Stimulated activated CD4-positive, alpha-beta T cell treated with anti-CD3 and anti-CD28 coated beads, Interleukin-2, amount 100 ng/mL, for 4 hours (primary cell): ENCODE measurements at regions not wholly inside any gene's neighbourhood (a gene's known extent, or its start where the extent isn't known, plus 50 kb on each side); places are given as distances from the start of the nearest gene placed in this dataset.

Source experiments
- DNase-seq: peaks from one replicate; pipeline ENCODE4 v3.0.0-alpha.2; 2020; ENCODE audit warnings: low read depth

DNA sequence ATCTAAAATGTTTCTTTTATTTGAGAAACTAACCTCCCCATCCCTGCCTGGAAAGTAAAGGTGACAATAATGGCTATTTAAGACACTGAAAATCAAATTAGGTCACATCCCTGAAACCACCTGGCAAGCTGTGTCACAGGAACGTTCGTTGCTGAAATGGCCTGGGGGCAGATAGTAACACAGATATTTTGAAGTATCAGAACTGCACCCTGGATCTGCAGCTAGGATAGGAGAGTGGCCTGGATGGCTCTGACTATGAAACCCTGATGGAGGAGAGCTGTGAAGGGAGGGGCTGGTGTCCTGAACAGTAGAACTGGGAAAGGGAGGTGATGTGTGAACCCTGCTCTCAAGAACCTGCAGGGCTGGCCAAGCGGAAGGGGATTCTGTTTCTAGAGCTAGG, 648.3 kb upstream of the CFAP20DC start:
- no peak for DNase-seq

DNA sequence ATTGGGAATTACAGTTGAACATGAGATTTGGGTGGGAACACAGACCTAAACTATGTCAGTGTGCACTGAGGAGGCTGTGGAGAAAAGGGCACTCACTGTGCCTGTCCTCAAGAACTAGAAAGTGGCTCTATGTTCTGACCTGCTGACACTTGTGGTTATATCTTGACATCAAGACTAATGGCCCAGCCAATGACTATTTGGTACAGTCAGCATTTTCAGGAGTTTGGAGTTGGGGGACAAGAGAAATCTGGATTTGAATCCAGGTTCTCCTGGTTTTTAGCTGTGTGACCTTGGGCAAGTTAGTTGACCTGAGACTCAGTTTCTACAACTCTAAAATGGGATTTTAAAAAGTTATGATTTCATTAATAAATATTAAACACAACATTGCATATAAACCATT, 647.0 kb upstream of the CFAP20DC start:
- no peak for DNase-seq

DNA sequence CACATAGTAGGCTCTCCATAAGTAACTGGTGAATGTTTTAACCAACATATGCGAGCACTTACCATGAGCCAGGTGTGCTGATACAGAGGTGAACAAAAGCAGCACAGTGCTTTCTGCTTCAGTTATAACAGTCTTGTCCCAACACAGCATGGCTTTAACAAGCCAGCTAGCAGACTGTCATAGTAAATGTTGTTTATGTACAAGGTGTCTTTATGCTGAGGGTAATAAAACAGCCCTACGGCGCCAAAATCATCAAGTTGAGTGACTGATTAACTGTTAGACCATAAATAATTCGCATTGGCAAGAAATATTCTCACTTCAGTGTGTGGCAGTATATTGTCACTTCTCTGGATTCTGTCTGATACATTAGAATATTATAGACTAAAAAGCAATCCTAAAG, 646.0 kb upstream of the CFAP20DC start:
- no peak for DNase-seq

DNA sequence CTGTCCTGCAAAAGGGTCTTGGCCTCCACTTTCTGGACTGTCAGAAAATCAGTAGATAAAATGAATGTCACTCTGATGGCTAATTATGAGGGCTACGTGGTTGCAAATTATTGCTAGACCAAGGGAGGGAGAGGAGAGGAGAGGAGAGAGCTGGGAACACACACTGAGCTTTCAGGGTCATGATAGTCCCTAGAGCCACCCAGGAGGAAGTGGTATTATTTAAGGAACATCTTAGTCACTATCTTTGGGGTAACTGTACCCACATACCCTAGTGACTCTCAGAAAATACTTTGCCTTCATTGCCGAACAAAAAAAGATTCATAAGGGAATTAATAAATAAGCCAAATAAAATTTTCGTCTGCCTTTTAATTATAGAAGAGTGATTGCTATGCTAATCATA, 642.3 kb upstream of the CFAP20DC start:
- no peak for DNase-seq

DNA sequence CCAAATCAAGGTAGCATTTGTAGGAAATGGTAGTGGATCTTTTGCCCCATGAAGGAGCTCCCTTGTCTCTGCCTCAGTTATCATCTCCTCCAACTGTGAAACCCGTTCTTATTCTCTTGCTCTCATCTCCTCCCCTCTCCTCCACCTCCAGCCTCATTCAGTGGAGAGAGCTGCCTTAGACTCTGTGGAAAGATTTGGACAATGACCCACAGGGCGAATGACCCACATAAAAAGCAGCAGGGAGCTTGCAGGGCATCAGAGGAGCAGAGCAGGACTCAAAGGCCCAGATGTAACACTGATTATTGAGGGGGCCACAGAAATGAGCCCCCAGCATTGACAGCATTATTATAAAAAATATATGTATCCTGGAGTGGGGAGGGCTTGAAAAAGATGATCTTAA, 641.1 kb upstream of the CFAP20DC start:
- no peak for DNase-seq

DNA sequence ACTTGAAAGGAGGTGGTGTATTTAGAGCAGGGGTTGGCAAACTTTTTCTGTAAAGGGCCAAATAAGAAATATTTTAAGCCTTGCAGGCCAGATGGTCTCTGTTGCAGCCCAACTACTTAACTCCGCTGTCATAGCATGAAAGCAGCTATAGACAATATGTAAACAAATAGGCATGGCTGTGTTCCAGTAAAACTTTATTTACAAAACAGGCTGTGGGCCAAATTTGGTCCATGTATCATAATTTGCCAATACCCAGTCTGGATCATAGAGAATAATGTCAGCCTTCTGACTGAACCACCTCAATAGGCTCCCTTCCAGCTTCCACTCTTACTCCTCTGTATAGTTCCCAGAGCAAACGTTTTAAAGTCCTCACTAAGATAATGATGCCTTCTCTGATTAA, 638.8 kb upstream of the CFAP20DC start:
- DNase-seq, result no peak

DNA sequence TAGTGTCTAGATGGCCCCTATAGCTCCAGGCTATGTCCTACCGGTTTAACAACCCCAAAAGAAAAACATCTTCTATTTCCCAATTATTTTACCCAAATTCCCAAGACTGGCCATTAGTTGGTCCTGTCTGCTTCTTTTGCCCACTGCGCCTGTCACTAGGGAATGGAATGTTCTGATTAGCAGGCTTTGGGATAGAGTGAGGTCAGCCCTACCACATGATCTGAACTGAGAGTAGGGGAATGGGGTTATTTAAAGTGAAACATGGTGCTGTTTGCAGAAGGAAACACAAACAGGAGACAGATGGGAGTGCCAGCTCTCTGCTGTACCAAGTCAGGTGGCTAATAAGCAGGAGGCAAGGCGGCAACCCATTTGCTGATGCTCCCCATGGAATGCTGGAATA, 635.6 kb upstream of the CFAP20DC start:
- DNase-seq, result no peak

DNA sequence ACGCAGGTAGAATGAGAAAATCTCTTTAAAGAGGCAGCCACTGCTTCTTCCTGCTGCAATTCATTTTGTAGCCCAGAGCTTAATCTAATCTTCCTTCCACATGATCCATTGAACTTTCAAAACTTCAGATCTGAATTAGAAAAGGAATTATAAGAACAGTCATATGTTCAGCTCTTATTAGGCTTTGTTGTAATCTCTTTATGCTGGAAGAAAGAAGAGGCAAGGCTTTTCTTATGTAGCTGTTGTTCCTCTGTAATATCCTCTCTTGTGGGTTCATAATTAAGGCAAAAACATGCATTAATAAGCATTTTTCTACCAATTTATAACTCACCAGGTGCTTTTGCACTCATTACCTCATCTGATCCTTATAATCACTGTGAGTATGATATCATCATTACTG, 634.9 kb upstream of the CFAP20DC start:
- DNase-seq, result no peak

DNA sequence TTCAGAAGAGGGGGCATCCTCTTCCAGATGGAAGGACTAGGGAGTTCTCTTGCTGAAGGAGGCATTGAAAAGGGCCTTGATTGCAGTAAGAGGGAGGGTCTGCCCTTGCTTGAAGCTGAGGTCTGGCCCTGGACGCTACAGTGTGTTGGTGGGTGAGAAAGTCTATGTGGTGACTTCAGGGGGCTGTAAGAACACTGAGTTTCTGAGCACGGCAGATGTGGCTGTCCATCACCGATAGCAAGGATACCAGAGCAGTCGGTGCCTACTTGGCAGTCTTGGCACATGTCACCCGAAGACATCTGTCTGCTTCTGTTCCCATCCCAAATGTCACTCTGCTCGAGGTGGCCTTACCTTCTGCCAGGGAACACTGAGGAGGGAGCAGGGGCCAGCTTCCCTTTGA, 631.1 kb upstream of the CFAP20DC start:
- no peak for DNase-seq

DNA sequence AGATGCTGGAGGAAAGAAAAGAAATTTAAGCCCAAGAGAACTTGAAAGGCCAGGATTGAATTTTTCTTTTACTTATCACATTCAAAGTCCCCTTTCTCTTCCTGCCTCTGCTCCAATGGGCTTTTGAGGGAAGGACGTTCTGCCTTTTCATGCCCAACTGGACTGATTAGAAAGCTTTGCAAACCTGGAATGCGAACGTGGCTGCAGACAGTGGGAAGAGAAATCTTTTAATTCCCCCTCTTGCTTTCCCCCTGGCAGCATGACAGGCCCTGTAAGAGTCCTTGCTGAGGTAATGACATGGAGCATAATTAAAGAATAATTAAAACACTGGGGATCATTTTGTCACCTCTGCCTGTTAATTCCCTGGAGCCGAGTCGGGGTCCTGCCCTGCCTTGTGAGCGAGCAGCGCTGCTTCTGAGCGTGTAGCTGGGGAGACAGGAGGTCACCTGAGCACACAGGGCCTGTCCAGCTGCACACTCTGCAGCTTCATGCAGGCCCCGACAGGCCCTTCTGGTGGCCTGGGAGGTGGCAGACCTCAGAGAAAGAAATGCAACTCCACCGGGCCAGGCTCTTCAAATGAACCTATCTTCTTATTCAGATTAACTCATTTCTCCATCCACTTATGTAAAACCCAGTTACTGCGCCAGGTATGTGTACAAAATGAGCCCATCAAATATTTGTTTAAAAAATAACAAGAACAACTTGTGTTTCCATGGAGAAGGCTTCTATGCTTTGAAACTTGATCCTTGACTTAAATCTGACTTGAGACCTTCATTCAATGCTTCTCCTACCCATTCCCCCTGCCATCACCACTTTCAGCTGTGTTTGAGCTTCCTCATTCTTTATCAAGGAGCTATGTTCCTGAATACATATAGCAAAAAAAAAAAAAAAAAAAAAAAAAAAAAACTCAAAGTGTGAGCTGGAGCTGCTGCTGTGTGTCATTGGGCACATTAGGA, 628.2 kb upstream of the CFAP20DC start:
- no peak for DNase-seq

DNA sequence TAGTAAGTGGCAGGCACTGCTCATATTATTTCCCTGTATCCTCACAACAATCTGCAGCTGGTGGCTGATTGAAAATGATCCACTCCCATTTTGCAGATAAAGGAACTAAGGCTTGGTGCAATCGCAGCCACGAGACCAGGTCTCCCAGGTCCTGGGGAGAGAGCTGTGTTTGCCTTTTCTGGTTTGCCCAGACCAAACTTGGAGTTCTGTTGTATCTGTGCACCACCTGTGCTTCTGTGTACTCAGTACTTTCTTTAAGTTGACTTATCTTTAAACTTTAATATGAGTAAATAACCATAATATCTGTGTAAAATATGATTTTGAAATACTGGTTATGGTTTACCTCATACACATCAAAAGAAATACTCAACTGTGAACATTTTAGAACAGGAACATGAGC, 625.7 kb upstream of the CFAP20DC start:
- DNase-seq, result no peak

DNA sequence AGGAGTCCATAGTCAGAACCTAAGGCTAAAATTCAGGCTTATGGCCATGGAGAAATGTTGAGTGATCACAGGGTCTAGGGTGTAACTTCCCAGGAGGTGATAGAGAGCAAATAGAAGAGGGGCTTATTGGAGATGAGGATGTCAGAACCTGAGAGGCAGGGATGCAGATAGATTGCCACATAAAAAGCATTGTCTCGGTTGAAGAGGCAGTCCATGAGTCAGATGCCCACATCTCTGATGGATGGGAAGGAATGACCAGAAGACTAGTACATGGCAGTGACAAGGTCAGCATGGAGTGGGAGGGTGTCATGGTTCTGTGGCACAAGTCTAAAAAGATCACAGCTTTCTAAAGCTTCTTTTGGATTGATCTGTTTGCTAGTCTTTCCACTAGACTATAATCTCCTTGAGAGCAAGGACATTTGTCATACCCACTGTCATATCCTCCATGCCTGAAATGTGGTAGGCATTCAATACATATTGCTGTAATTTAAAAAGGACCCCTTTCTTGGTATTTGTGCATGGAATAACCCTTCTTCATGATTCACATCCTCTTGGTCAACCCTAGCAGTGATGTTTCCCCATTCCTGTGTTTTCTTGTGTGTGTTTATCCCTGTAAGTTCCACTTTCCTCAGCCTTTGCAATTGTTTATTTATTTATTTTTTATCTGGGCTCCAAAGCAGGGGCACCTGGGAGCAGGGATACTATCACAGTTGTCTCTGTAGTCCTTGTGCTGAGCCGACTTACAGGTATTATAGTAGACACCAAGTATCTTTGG, 613.4 kb upstream of the CFAP20DC start:
- DNase-seq, result no peak

DNA sequence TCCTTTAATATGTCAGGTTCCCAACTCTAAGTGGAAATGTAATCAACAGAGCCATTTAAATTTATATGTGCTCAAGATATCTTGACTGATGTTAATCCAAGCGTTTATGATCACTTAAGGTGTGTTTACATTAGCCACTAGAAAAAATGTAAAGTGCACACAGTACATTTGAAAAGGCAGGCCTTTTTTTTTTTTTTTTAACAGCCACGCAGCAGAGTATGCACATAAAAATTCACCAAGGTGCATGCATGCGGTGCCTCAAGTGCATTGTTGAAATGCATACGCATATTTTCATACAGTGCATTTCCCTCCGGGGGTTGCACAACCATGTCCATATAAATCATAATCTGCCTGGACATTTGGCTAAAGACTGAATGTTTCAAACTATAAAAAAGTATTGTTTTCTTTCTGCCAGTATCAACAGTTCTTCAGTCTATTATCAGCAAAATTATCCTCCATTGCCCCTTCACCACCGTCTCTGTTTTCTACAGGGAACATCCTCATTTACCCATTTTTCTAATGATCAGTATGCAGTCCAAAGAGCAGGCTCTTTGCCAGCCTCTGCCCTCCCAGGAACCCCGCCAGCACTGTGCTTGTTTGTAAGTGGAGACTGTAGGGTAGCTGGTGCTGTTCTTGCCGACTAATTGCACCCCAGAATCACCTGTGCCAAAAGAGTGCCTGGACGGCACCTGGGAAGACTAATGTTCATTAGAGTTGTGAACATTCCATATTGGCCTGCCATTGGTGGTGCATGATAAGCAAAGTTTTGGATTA, 611.2 kb upstream of the CFAP20DC start:
- no peak for DNase-seq

DNA sequence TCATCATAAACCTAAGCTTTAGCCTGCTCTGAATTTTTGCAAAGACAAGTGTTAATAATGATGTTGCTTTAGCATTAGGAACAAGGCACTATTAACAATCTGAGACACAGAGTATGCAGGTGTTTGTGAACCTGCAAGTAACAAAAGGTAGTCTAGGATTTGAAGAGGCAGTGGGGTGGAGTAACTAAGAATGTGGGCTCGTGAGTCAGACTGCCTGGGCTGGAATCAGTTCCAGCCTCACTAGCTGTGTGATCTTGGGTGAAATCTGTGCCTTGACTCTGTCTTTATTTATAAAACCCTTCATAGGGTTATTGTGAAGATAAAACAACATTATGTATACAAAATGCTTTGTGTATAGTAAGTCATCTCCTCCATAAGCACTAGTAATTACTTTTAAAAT, 610.6 kb upstream of the CFAP20DC start:
- no peak for DNase-seq

DNA sequence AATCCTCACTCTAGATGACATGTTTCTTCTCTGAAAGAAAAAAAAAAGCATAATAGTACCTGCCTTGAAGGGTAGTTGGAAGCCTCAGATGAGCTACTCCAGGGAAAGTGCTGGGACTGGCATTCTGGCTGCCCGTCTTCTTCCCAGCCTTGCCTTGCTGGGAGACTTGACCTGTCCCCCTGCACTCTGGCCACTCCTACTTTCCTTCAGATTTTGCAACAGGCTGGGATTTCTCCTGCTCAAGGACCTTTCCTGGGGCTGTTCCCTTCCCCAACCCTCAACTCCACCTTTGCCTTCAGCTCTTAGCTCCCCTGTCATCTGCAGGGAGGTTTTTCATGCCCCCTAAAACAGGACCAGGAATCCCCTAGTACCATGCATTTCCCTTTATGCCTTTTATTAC, 609.9 kb upstream of the CFAP20DC start:
- DNase-seq, result no peak

DNA sequence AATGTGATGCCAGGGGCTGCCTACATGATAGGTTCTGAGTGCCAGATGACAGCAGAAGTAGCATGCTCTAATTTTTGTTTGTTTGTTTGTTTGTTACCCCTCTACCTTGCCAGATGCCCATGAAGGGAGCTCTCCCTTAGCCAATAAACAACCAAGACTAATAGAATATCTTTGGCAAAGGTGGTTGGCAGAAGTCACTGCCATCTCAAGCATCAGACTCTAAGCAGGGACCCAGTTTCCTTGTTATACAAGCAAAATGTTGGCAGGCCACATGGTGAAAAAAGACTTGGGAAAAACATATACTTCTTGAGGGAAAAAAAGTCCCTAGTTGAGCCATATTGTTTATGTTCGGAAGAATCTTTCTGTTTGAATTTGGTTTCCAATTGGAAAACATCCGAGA, 609.0 kb upstream of the CFAP20DC start:
- no peak for DNase-seq

DNA sequence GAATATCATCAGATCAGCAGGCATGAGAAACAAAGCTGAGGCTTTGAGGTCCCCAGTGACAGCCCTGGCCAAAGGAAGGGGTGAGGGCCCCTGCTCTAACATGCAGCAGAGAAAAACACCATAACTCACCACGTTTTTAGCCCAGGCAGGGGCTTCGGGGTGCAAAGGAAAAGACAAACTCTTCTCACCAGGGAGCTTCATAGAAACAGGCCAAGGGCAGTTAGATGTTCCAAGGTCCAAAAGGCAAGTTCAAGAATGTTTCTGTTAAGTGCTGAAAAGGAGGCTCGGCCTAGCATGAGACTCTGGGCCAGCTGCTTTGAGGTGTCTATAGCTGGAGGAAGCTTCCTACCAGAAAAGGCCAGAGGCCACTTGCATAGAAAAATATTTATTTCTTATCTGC, 608.4 kb upstream of the CFAP20DC start:
- DNase-seq, result no peak

DNA sequence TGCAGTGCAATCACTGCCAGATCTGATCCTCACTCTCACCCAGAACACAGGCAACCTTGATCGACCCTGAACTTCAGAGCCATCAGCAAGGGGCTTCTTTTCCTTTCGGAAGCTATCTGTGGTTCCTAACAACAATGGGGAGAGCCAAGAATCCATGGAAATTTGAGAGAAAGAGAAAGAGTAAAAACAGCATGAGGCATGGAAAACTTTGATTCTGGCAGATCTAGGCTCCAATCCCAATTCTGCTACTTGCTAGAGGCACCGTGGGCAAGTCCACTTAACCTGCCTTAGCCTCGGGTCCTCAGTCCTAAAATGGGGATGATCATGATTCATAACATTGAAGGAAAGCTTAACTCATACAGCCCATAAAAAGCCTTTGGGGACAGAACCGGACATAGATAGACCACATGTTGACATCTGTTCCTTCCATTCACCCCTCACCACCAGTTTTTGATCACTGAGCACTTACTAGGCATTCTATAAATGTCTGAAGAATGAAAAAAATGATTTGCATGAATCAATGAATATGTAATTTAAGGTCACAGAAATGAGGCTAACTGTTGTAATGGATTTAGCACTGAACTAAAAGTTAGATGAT, 605.7 kb upstream of the CFAP20DC start:
- DNase-seq, result no peak

DNA sequence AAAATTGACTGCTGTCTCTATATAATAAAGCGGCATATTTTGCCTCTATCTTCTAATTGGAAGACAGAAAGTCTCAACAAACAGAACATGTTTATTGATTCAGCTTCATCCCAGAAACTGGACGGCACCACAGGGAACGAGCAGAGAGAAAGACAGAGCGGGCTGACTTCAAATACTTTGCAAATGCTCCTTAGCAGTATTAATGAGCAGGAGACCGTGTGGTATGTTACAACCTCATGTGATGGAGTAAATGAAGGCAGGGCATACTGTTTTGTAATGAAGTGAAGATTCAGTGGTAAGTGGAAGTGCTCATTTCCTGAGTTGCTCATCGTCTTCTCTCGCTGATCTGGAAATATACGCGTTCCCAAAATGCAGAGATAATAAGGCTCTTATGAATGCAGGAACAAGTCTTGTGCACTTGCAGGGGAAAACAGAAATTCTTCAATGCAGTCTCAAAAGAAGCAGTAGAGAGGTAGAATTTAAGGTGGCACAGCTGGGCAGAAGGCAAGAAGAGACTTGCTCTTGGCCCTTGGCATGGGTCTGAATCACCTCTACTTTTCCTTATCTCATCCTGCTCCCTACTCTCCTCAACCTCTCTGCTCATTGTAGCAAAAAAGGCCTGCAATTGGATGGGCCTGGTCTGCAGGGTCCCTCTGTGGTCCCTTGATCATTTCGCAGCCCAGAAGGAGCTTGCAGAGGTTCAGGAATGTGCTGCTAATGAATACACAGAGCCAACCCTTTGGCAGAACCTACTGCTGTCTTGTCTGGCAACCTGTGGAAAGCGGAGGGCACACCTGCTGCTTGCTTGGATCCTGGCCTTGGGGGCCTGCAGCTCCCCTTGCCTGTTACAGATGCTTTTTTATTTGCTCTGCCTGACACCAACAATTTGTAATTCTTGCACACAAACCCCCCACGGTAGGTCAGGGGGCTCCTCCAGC, 604.9 kb upstream of the CFAP20DC start:
- no peak for DNase-seq

DNA sequence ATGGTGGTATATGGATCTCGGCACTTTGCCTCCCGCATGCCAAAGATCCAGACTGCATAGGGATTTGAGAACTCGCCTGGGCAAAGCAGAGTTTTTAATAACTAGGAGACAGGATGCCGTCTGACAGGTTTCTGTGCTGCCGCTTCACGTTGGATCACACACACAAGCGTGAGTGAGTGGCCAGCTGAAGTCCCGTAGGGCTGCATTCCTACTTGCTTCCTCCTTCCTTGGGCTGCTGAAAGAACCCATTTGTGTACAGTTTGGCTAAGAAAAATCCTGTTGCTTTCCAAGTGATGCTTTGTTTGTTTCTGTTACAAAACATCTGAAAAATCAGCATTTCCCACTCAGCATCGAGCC, 604.3 kb upstream of the CFAP20DC start:
- no peak for DNase-seq
